Caco-2 (cell line): ENCODE measurements at regions not wholly inside any gene's neighbourhood (a gene's known extent, or its start where the extent isn't known, plus 50 kb on each side); places are given as distances from the start of the nearest gene placed in this dataset.

Experiments used
- BruUV-seq: library from RNA; stranded (reverse); fragments of 400-500 nt; replicated peaks from 2 replicates; lab custom pipeline; 2021; lab: Mats Ljungman, UMichigan
- CTCF ChIA-PET: fragments of 300-600 bp; sonication (Branson Sonifier 250); formaldehyde crosslinking; loops from one replicate; lab custom pipeline; 2022; ENCODE audit warnings: antibody characterized with exemption; lab: Charles Lee
- POLR2A ChIA-PET: fragments of 300-600 bp; sonication (Branson Sonifier 250); formaldehyde crosslinking; loops from one replicate; lab custom pipeline; 2022; ENCODE audit warnings: antibody characterized with exemption; lab: Charles Lee
- DNase-seq, 2 experiments: peaks; one replicate each; pipeline versions ENCODE4 v3.0.0 to v3.0.0-alpha.2; 2020 to 2022
- H3K27me3 ChIP-seq: replicated peaks from 2 replicates; pipeline ENCODE4 v1.6.0; 2011; ENCODE audit warnings: low read length; ENCODE audit not compliant: control insufficient read depth, insufficient read depth
- H3K36me3 ChIP-seq: 2 replicates; pipeline ENCODE4 v1.5.1; 2011; ENCODE audit warnings: low read length; ENCODE audit not compliant: control insufficient read depth, insufficient read depth
- H3K4me1 ChIP-seq: fragments of 250-450 bp; sonication (Bioruptor Pico); 2 replicates; pipeline ENCODE4 v1.5.1; 2020; ENCODE audit warnings: mild to moderate bottlenecking
- H3K4me3 ChIP-seq: 2 replicates; pipeline ENCODE4 v1.5.1; 2011; ENCODE audit warnings: low read depth, mild to moderate bottlenecking, control low read depth, low read length
- H3K9me3 ChIP-seq: fragments of 250-450 bp; sonication (Bioruptor Pico); 2 replicates; pipeline ENCODE4 v1.5.1; 2020; ENCODE audit warnings: mild to moderate bottlenecking, moderate library complexity
- H3K27ac Mint-ChIP-seq: one replicate; pipeline ENCODE4 v1.8.0; 2022; ENCODE audit warnings: mixed read lengths; ENCODE audit not compliant: unreplicated experiment
- H3K27me3 Mint-ChIP-seq: one replicate; pipeline ENCODE4 v1.8.0; 2022; ENCODE audit warnings: mixed read lengths; ENCODE audit not compliant: insufficient read depth, unreplicated experiment
- H3K36me3 Mint-ChIP-seq: one replicate; pipeline ENCODE4 v1.8.0; 2022; ENCODE audit warnings: mild to moderate bottlenecking, mixed read lengths; ENCODE audit not compliant: insufficient read depth, unreplicated experiment
- H3K4me1 Mint-ChIP-seq: one replicate; pipeline ENCODE4 v1.8.0; 2022; ENCODE audit warnings: low read depth, mixed read lengths; ENCODE audit not compliant: unreplicated experiment
- H3K4me3 Mint-ChIP-seq: one replicate; pipeline ENCODE4 v1.8.0; 2022; ENCODE audit warnings: mild to moderate bottlenecking, moderate library complexity, mixed read lengths; ENCODE audit not compliant: unreplicated experiment
- H3K9me3 Mint-ChIP-seq: one replicate; pipeline ENCODE4 v1.8.0; 2022; ENCODE audit warnings: mixed read lengths; ENCODE audit not compliant: unreplicated experiment
- CTCF ChIP-seq, 2 experiments: fragments of 200-600 bp in 1 of 2; IDR thresholded peaks; 1 replicate in 1 of 2; 2 replicates in 1 of 2; pipeline versions ENCODE4 v1.5.1 to v1.8.0; 2011 to 2022; ENCODE audit warnings: antibody characterized with exemption in 1 of 2, control low read depth in 1 of 2, inconsistent platforms in 1 of 2, low read depth in 1 of 2, low read length in 1 of 2, mild to moderate bottlenecking in 1 of 2, moderate library complexity in 1 of 2; ENCODE audit not compliant: insufficient read depth in 1 of 2, severe bottlenecking in 1 of 2, unreplicated experiment in 1 of 2
- intact Hi-C: fragments of 100-400 bp; cut with micrococcal nuclease; formaldehyde crosslinking; loops from one replicate; pipeline ENCODE4 v1.10.0; 2022; ENCODE audit not compliant: unreplicated experiment

GRCh38 chr6:71452697-71453370 is 164.2 kb downstream of the OGFRL1 start:
- POLR2A ChIA-PET: no interaction called here
- Histone ChIP-seq H3K9me3 (no peaks in the 10 kb centered on the region), H3K36me3 (no peaks in the 10 kb centered on the region), H3K27me3 (no peaks in the 10 kb centered on the region), H3K4me1 (no peaks in the 10 kb centered on the region), H3K4me3 (no peak overlapping the region)
- no peak for DNase-seq
- Mint-ChIP-seq H3K27me3 (no peaks in the 10 kb centered on the region), H3K36me3 (no peaks in the 10 kb centered on the region), H3K9me3 (no peaks in the 10 kb centered on the region), H3K27ac (no peak overlapping the region), H3K4me1 (no peaks in the 10 kb centered on the region), H3K4me3 (no peak overlapping the region)
- TF ChIP-seq CTCF (IDR thresholded peaks at IDR 0.05; ENCODE audit: insufficient read depth in 1 of 2, low read depth in 1 of 2, low read length in 1 of 2, severe bottlenecking in 1 of 2, unreplicated experiment in 1 of 2): no peak
- BruUV-seq: no TSS peak
- CTCF ChIA-PET: no interaction called here
- intact Hi-C loops: loop anchor here (10.0 kb wide), 1 partner anchor 52 kb away; no protein-coding TSS in a partner anchor

- Histone ChIP-seq H3K4me1 (no peaks in the 10 kb centered on the region), H3K9me3 (no peaks in the 10 kb centered on the region), H3K4me3 (no peak overlapping the region), H3K27me3 (no peaks in the 10 kb centered on the region), H3K36me3 (no peaks in the 10 kb centered on the region)
- Mint-ChIP-seq H3K9me3 (no peaks in the 10 kb centered on the region), H3K36me3 (no peaks in the 10 kb centered on the region), H3K27ac (no peak overlapping the region), H3K27me3 (no peaks in the 10 kb centered on the region), H3K4me3 (no peak overlapping the region), H3K4me1 (no peaks in the 10 kb centered on the region)
- POLR2A ChIA-PET: no interaction called here
- no TSS peak for BruUV-seq
- no peak for DNase-seq
- CTCF ChIA-PET: no interaction called here
- TF ChIP-seq CTCF (IDR thresholded peaks at IDR 0.05; ENCODE audit: insufficient read depth in 1 of 2, low read depth in 1 of 2, low read length in 1 of 2, severe bottlenecking in 1 of 2, unreplicated experiment in 1 of 2): no peak
- intact Hi-C loops: loop anchor here (10.0 kb wide), 1 partner anchor 51 kb away; no protein-coding TSS in a partner anchor
Measured at GRCh38 chr6:71453371-71453706, 164.7 kb downstream of the OGFRL1 start.

- POLR2A ChIA-PET: no interaction called here
- Mint-ChIP-seq H3K27ac (no peak overlapping the region), H3K9me3 (no peaks in the 10 kb centered on the region)
Measured at GRCh38 chr6:71454056-71454455, 165.4 kb downstream of the OGFRL1 start.

More at GRCh38 chr6:71454056-71454455, 165.4 kb downstream of the OGFRL1 start:
- Histone ChIP-seq H3K9me3 (no peaks in the 10 kb centered on the region), H3K4me1 (no peaks in the 10 kb centered on the region), H3K4me3 (no peak overlapping the region), H3K27me3 (no peaks in the 10 kb centered on the region), H3K36me3 (no peaks in the 10 kb centered on the region)
- H3K4me1 Mint-ChIP-seq: no peaks in the 10 kb centered on the region
- CTCF ChIA-PET: no interaction called here
- H3K4me3 Mint-ChIP-seq: no peak overlapping the region
- no peak for DNase-seq
- no peaks in the 10 kb centered on the region for H3K36me3 Mint-ChIP-seq
- no peaks in the 10 kb centered on the region for H3K27me3 Mint-ChIP-seq
- intact Hi-C loops: loop anchor here (10.0 kb wide), 1 partner anchor 51 kb away; no protein-coding TSS in a partner anchor
- TF ChIP-seq CTCF (IDR thresholded peaks at IDR 0.05; ENCODE audit: insufficient read depth in 1 of 2, low read depth in 1 of 2, low read length in 1 of 2, severe bottlenecking in 1 of 2, unreplicated experiment in 1 of 2): no peak
- BruUV-seq: no TSS peak
